HepG2 (cell line): ENCODE measurements at regions not wholly inside any gene's neighbourhood (a gene's known extent, or its start where the extent isn't known, plus 50 kb on each side); places are given as distances from the start of the nearest gene placed in this dataset.

Source experiments
- ATAC-seq: fragments of 200-7000 bp; cut with Tn5 transposase; 3 replicates; pipeline ENCODE4 v1.9.1; 2020; ENCODE audit warnings: mild to moderate bottlenecking, moderate library complexity
- BruUV-seq: library from RNA; stranded (reverse); fragments of 400-500 nt; replicated peaks from 2 replicates; lab custom pipeline; 2021; lab: Mats Ljungman, UMichigan
- CTCF ChIA-PET: fragments of 300-600 bp; formaldehyde crosslinking; extraction: SDS; loops from one replicate; lab custom pipeline; 2021; ENCODE audit warnings: low total read pairs, inconsistent platforms, low intra/inter-chr PET ratio; lab: Yijun Ruan, JAX
- POLR2A ChIA-PET: fragments of 350-600 bp; sonication (Branson Sonifier 250); formaldehyde crosslinking; loops from one replicate; lab custom pipeline; 2020; ENCODE audit warnings: antibody characterized with exemption, inconsistent platforms; lab: Yijun Ruan, JAX
- DNase-seq: peaks from one replicate; pipeline ENCODE4 v3.0.0-alpha.2; 2015; ENCODE audit warnings: low spot score
- FAIRE-seq: peaks from 3 replicates; lab custom pipeline; 2011; peaks lifted over from hg19 to GRCh38; lab: Jason Lieb, UNC
- H2AFZ ChIP-seq: one replicate; pipeline ENCODE4 v1.6.1; 2011; ENCODE audit warnings: low read length, inconsistent platforms
- H3K27ac ChIP-seq: fragments of 300-600 bp; 3 replicates; pipeline ENCODE4 v1.8.0; 2011; ENCODE audit warnings: mixed run types, mild to moderate bottlenecking, mixed read lengths, low read length, inconsistent platforms; ENCODE audit not compliant: insufficient read depth; ENCODE audit errors: extremely low read length
- H3K27me3 ChIP-seq, 2 experiments: fragments of 200-600 bp in 1 of 2; 2 replicates in 1 of 2; 3 replicates in 1 of 2; pipeline versions ENCODE4 v1.6.0 to v1.8.0; 2011; ENCODE audit warnings: low read length in 2 of 2, mild to moderate bottlenecking in 2 of 2, moderate library complexity in 2 of 2, inconsistent platforms in 1 of 2; ENCODE audit not compliant: insufficient read depth in 2 of 2, control insufficient read depth in 1 of 2
- H3K36me3 ChIP-seq, 2 experiments: fragments of 200-600 bp in 1 of 2; replicated peaks in 1 of 2; 2 replicates in 1 of 2; 3 replicates in 1 of 2; pipeline versions ENCODE4 v1.5.1 to v1.8.0; 2011; ENCODE audit warnings: low read length in 2 of 2, inconsistent platforms in 1 of 2; ENCODE audit not compliant: insufficient read depth in 2 of 2, control insufficient read depth in 1 of 2
- H3K4me1 ChIP-seq: 2 replicates; pipeline ENCODE4 v1.5.1; 2012; ENCODE audit warnings: low read length, inconsistent platforms; ENCODE audit not compliant: insufficient read depth
- H3K4me2 ChIP-seq: 2 replicates; pipeline ENCODE4 v1.6.0; 2011; ENCODE audit warnings: low read depth, low read length, inconsistent platforms
- H3K4me3 ChIP-seq, 3 experiments: fragments of 200-600 bp in 1 of 3; sonication (generic), shearing (Covaris generic) in 1 of 3; replicated peaks in 1 of 3; 2 replicates each; pipeline ENCODE4 v1.5.1; 2011 to 2016; ENCODE audit warnings: low read length in 3 of 3, inconsistent platforms in 2 of 3, low read depth in 2 of 3, mild to moderate bottlenecking in 2 of 3, control low read depth in 1 of 3, mixed read lengths in 1 of 3; ENCODE audit not compliant: insufficient read depth in 1 of 3
- H3K79me2 ChIP-seq: one replicate; pipeline ENCODE4 v1.6.1; 2011; ENCODE audit warnings: low read length, inconsistent platforms; ENCODE audit not compliant: insufficient read depth
- H3K9ac ChIP-seq: 2 replicates; pipeline ENCODE4 v1.6.0; 2011; ENCODE audit warnings: mild to moderate bottlenecking, low read depth, low read length, inconsistent platforms; ENCODE audit not compliant: insufficient read depth
- H3K9me3 ChIP-seq: 2 replicates; pipeline ENCODE4 v1.5.1; 2012; ENCODE audit warnings: mild to moderate bottlenecking, low read length
- H4K20me1 ChIP-seq: 2 replicates; pipeline ENCODE4 v1.6.0; 2011; ENCODE audit warnings: inconsistent platforms, mild to moderate bottlenecking, low read length, moderate library complexity; ENCODE audit not compliant: insufficient read depth
- ATF5 ChIP-seq: sonication (generic); formaldehyde crosslinking; IDR thresholded peaks from 2 replicates; pipeline ENCODE4 v1.4.0; 2020; ENCODE audit warnings: mild to moderate bottlenecking, low read depth, missing genetic modification reagents
- BRD4 ChIP-seq: sonication (generic); formaldehyde crosslinking; IDR thresholded peaks from 2 replicates; pipeline ENCODE4 v1.4.0; 2020; ENCODE audit warnings: missing genetic modification reagents
- EED ChIP-seq: sonication (generic); formaldehyde crosslinking; IDR thresholded peaks from 2 replicates; pipeline ENCODE4 v1.5.0; 2020; ENCODE audit warnings: mild to moderate bottlenecking, missing genetic modification reagents
- FOXP1 ChIP-seq, 2 experiments: fragments of 450-650 bp in 1 of 2; IDR thresholded peaks; 2 replicates each; pipeline ENCODE4 v1.6.1; 2017 to 2018; ENCODE audit warnings: antibody characterized with exemption in 1 of 2
- KLF16 ChIP-seq, 2 experiments: sonication (generic) in 1 of 2; formaldehyde crosslinking in 1 of 2; IDR thresholded peaks; 2 replicates each; pipeline versions ENCODE4 v1.6.1 to v1.8.0; 2016 to 2023; ENCODE audit warnings: missing genetic modification reagents in 2 of 2, missing compliant biosample characterization in 1 of 2
- KMT2A ChIP-seq: sonication (generic); formaldehyde crosslinking; IDR thresholded peaks from 2 replicates; pipeline ENCODE4 v1.4.0; 2020; ENCODE audit warnings: missing genetic modification reagents
- MLXIP ChIP-seq: sonication (generic); formaldehyde crosslinking; IDR thresholded peaks from 2 replicates; pipeline ENCODE4 v1.9.0; 2021; ENCODE audit warnings: missing genetic modification reagents, borderline replicate concordance
- NFYB ChIP-seq: sonication (generic); formaldehyde crosslinking; IDR thresholded peaks from 2 replicates; pipeline ENCODE4 v1.4.0; 2020; ENCODE audit warnings: missing genetic modification reagents
- PAWR ChIP-seq: sonication (generic); formaldehyde crosslinking; IDR thresholded peaks from 2 replicates; pipeline ENCODE4 v1.4.0; 2020; ENCODE audit warnings: missing genetic modification reagents, mild to moderate bottlenecking, borderline replicate concordance
- SRSF1 ChIP-seq: fragments of 200-400 bp; formaldehyde crosslinking; optimal IDR thresholded peaks from 2 replicates; pipeline ENCODE3; 2017; ENCODE audit warnings: mild to moderate bottlenecking, low read depth, low read length, moderate library complexity
- TBL1XR1 ChIP-seq: fragments of 150-350 bp; IDR thresholded peaks from 2 replicates; pipeline ENCODE4 v1.6.1; 2014; ENCODE audit warnings: borderline replicate concordance, low read length; ENCODE audit not compliant: partially characterized antibody
- ZBTB38 ChIP-seq: sonication (generic); formaldehyde crosslinking; IDR thresholded peaks from 2 replicates; pipeline ENCODE4 v1.5.1; 2020; ENCODE audit warnings: mild to moderate bottlenecking, missing genetic modification reagents
- ZFY ChIP-seq: sonication (generic); formaldehyde crosslinking; IDR thresholded peaks from 2 replicates; pipeline ENCODE4 v1.4.0; 2020; ENCODE audit warnings: missing genetic modification reagents
- ZNF124 ChIP-seq: sonication (generic); formaldehyde crosslinking; IDR thresholded peaks from 2 replicates; pipeline ENCODE4 v1.4.0; 2020; ENCODE audit warnings: missing genetic modification reagents
- ZNF253 ChIP-seq: sonication (generic); formaldehyde crosslinking; IDR thresholded peaks from 2 replicates; pipeline ENCODE4 v1.8.0; 2022; ENCODE audit warnings: mild to moderate bottlenecking, missing genetic modification reagents, borderline replicate concordance
- ZNF317 ChIP-seq: sonication (generic); formaldehyde crosslinking; IDR thresholded peaks from 2 replicates; pipeline ENCODE4 v1.5.0; 2020; ENCODE audit warnings: mild to moderate bottlenecking, missing genetic modification reagents
- ZNF383 ChIP-seq: sonication (generic); formaldehyde crosslinking; IDR thresholded peaks from 2 replicates; pipeline ENCODE4 v1.4.0; 2020; ENCODE audit warnings: missing genetic modification reagents, mild to moderate bottlenecking, borderline replicate concordance
- ZNF644 ChIP-seq: IDR thresholded peaks from 2 replicates; pipeline ENCODE4 v1.6.1; 2016; ENCODE audit warnings: low read depth
- ZNF83 ChIP-seq: sonication (generic); formaldehyde crosslinking; IDR thresholded peaks from 2 replicates; pipeline ENCODE4 v1.4.0; 2020; ENCODE audit warnings: missing genetic modification reagents, mild to moderate bottlenecking, borderline replicate concordance
- ZSCAN22 ChIP-seq: sonication (generic); formaldehyde crosslinking; IDR thresholded peaks from 2 replicates; pipeline ENCODE4 v1.4.0; 2020; ENCODE audit warnings: mild to moderate bottlenecking, missing genetic modification reagents
- WGBS: methylation state at CpG from one replicate; pipeline ENCODE4 v1.1.6; 2017; ENCODE audit warnings: low lambda C conversion rate; 5-methylcytosine and 5-hydroxymethylcytosine counted together
- in situ Hi-C: cut with HindIII; loops from 2 replicates; pipeline ENCODE4 v1.10.0; 2017; ENCODE audit warnings: low pct_unique_long_range_greater_than_20kb; ENCODE audit not compliant: extremely low pct_ligation_motif_present
- intact Hi-C: fragments of 100-400 bp; cut with micrococcal nuclease; formaldehyde crosslinking; loops from one replicate; pipeline ENCODE4 v1.10.0; 2022; ENCODE audit not compliant: unreplicated experiment

GRCh38 chrX:68932611-68933010 is 103.8 kb downstream of the EFNB1 start:
- FAIRE-seq, result no peak
- Histone ChIP-seq H3K4me2 (no peak overlapping the region), H3K27me3 (no peaks in the 10 kb centered on the region), H3K4me3 (no peak overlapping the region), H3K9me3 (no peaks in the 10 kb centered on the region), H3K27ac (no peak overlapping the region), H4K20me1 (no peaks in the 10 kb centered on the region), H2AFZ (no peak overlapping the region), H3K4me1 (no peaks in the 10 kb centered on the region), H3K9ac (no peak overlapping the region), H3K79me2 (no peaks in the 10 kb centered on the region), H3K36me3 (no peaks in the 10 kb centered on the region)
- intact Hi-C loops (no loop called here), in situ Hi-C loops (no loop called here)
- no TSS peak for BruUV-seq
- no peak for TF ChIP-seq NFYB (CRISPR knock-in tag)
- TF ChIP-seq ZSCAN22 (CRISPR knock-in tag), result no peak
- TF ChIP-seq PAWR, result no peak
- no peak for TF ChIP-seq ZNF83 (CRISPR knock-in tag)
- TF ChIP-seq BRD4 (CRISPR knock-in tag), result no peak
- TF ChIP-seq ATF5 (CRISPR knock-in tag), result no peak
- TF ChIP-seq SRSF1, result no peak
- no peak for TF ChIP-seq KMT2A
- TF ChIP-seq ZNF317 (CRISPR knock-in tag), result no peak
- no peak for TF ChIP-seq TBL1XR1
- TF ChIP-seq ZNF644 (CRISPR knock-in tag), result no peak
- TF ChIP-seq FOXP1 (IDR thresholded peaks at IDR 0.05), result no peak
- TF ChIP-seq FOXP1 (CRISPR knock-in tag; IDR thresholded peaks at IDR 0.05), result no peak
- no peak for TF ChIP-seq ZBTB38 (CRISPR knock-in tag)
- no peak for TF ChIP-seq ZNF253
- TF ChIP-seq KLF16 (CRISPR knock-in tag; IDR thresholded peaks at IDR 0.05), result no peak
- no peak for TF ChIP-seq ZNF383
- TF ChIP-seq MLXIP (CRISPR knock-in tag), result no peak
- TF ChIP-seq EED (CRISPR knock-in tag), result no peak
- no peak for TF ChIP-seq ZNF124 (CRISPR knock-in tag)
- no peak for TF ChIP-seq ZFY (CRISPR knock-in tag)
- ChIA-PET CTCF (no interaction called here), POLR2A (no interaction called here)
- ATAC-seq, result no peak
- WGBS, result 48% methylated on average over 4 of the region's 4 CpGs
- no peak for DNase-seq
